Activated CD4-positive, alpha-beta memory T cell treated with anti-CD3 and anti-CD28 coated beads, Interleukin-2, amount 10 ng/mL, durations not matched to agents 7 days and 5 days (primary cell): ENCODE measurements at regions not wholly inside any gene's neighbourhood (a gene's known extent, or its start where the extent isn't known, plus 50 kb on each side); places are given as distances from the start of the nearest gene placed in this dataset.
"Not testable (repeated sequence)": the region's sequence is repeated elsewhere in the genome, so short reads cannot be mapped to it uniquely, and the experiment has no call there.

Experiments used
- CTCF ChIA-PET: fragments of 350-600 bp; sonication (Branson Sonifier 250); formaldehyde crosslinking; loops from one replicate; lab custom pipeline; 2021; ENCODE audit warnings: antibody characterized with exemption, inconsistent platforms; lab: Charles Lee
- POLR2A ChIA-PET: fragments of 350-600 bp; sonication (Branson Sonifier 250); formaldehyde crosslinking; loops from one replicate; lab custom pipeline; 2021; ENCODE audit warnings: antibody characterized with exemption; lab: Charles Lee
- DNase-seq: peaks from one replicate; pipeline ENCODE4 v3.0.0-alpha.2; 2020
- H3K27ac Mint-ChIP-seq: one replicate; pipeline ENCODE4 v1.8.0; 2021; ENCODE audit warnings: mild to moderate bottlenecking, mixed read lengths
- H3K27me3 Mint-ChIP-seq: one replicate; pipeline ENCODE4 v1.8.0; 2021; ENCODE audit warnings: mixed read lengths
- H3K36me3 Mint-ChIP-seq: one replicate; pipeline ENCODE4 v1.8.0; 2021; ENCODE audit warnings: low read depth, mixed read lengths
- H3K4me1 Mint-ChIP-seq: one replicate; pipeline ENCODE4 v1.8.0; 2021; ENCODE audit warnings: mixed read lengths
- H3K4me3 Mint-ChIP-seq: one replicate; pipeline ENCODE4 v1.8.0; 2021; ENCODE audit warnings: mild to moderate bottlenecking, mixed read lengths
- H3K9me3 Mint-ChIP-seq: one replicate; pipeline ENCODE4 v1.8.0; 2021; ENCODE audit warnings: mixed read lengths

GRCh38 chr3:158935846-158936245 is 134.0 kb downstream of the MFSD1 start:
- ChIA-PET POLR2A (no interaction called here), CTCF (no interaction called here)
- Mint-ChIP-seq H3K4me3 (no peak overlapping the region), H3K36me3 (no peaks in the 10 kb centered on the region), H3K4me1 (no peaks in the 10 kb centered on the region), H3K27ac (no peak overlapping the region), H3K27me3 (no peaks in the 10 kb centered on the region), H3K9me3 (peaks cover 2% of the 10 kb centered on the region)
- DNase-seq, result no peak

- Mint-ChIP-seq H3K27me3 (no peaks in the 10 kb centered on the region), H3K36me3 (no peaks in the 10 kb centered on the region), H3K4me3 (no peak overlapping the region), H3K4me1 (no peaks in the 10 kb centered on the region), H3K9me3 (peaks cover 2% of the 10 kb centered on the region), H3K27ac (no peak overlapping the region)
- CTCF ChIA-PET, result no interaction called here
- POLR2A ChIA-PET, result no interaction called here
- DNase-seq, result no peak
Observed at GRCh38 chr3:158936530-158937113, 134.8 kb downstream of the MFSD1 start.

- no peaks in the 10 kb centered on the region for H3K4me1 Mint-ChIP-seq
- ChIA-PET CTCF (no interaction called here), POLR2A (no interaction called here)
- H3K9me3 Mint-ChIP-seq, result no peaks in the 10 kb centered on the region
- H3K27me3 Mint-ChIP-seq, result no peaks in the 10 kb centered on the region
- H3K36me3 Mint-ChIP-seq, result no peaks in the 10 kb centered on the region
- H3K4me3 Mint-ChIP-seq, result no peak overlapping the region
- DNase-seq, result no peak
- H3K27ac Mint-ChIP-seq, result no peak overlapping the region
Observed at GRCh38 chr3:158950178-158950901, 148.5 kb downstream of the MFSD1 start.

- no peaks in the 10 kb centered on the region for H3K36me3 Mint-ChIP-seq
- no peak overlapping the region for H3K4me3 Mint-ChIP-seq
- POLR2A ChIA-PET, result no interaction called here
- H3K4me1 Mint-ChIP-seq, result no peaks in the 10 kb centered on the region
- no peak overlapping the region for H3K27ac Mint-ChIP-seq
- no peaks in the 10 kb centered on the region for H3K9me3 Mint-ChIP-seq
- DNase-seq, result no peak
- CTCF ChIA-PET, result no interaction called here
- no peaks in the 10 kb centered on the region for H3K27me3 Mint-ChIP-seq
Observed at GRCh38 chr3:158953131-158953530, 151.3 kb downstream of the MFSD1 start.

GRCh38 chr3:158954420-158954819 is 152.6 kb downstream of the MFSD1 start:
- no peaks in the 10 kb centered on the region for H3K4me1 Mint-ChIP-seq
- CTCF ChIA-PET, result no interaction called here
- no peaks in the 10 kb centered on the region for H3K27me3 Mint-ChIP-seq
- no peak for DNase-seq
- H3K9me3 Mint-ChIP-seq, result no peaks in the 10 kb centered on the region
- no peaks in the 10 kb centered on the region for H3K36me3 Mint-ChIP-seq
- H3K27ac Mint-ChIP-seq, result no peak overlapping the region
- H3K4me3 Mint-ChIP-seq, result no peak overlapping the region
- POLR2A ChIA-PET, result no interaction called here

GRCh38 chr3:158957777-158958176 is 155.9 kb downstream of the MFSD1 start:
- H3K4me3 Mint-ChIP-seq, DNase-seq: not testable (repeated sequence)

GRCh38 chr3:158958873-158959272 is 157.0 kb downstream of the MFSD1 start:
- no peak for DNase-seq
- ChIA-PET CTCF (no interaction called here), POLR2A (no interaction called here)
- Mint-ChIP-seq H3K9me3 (no peaks in the 10 kb centered on the region), H3K4me1 (no peaks in the 10 kb centered on the region), H3K4me3 (no peak overlapping the region), H3K36me3 (no peaks in the 10 kb centered on the region), H3K27me3 (no peaks in the 10 kb centered on the region), H3K27ac (no peak overlapping the region)

More at GRCh38 chr3:158957777-158958176, 155.9 kb downstream of the MFSD1 start:
- H3K9me3 Mint-ChIP-seq, H3K27me3 Mint-ChIP-seq, H3K27ac Mint-ChIP-seq, H3K36me3 Mint-ChIP-seq, POLR2A ChIA-PET, H3K4me1 Mint-ChIP-seq, CTCF ChIA-PET: not testable (repeated sequence)

- Mint-ChIP-seq H3K27me3 (no peaks in the 10 kb centered on the region), H3K27ac (no peak overlapping the region), H3K36me3 (no peaks in the 10 kb centered on the region), H3K9me3 (no peaks in the 10 kb centered on the region), H3K4me1 (no peaks in the 10 kb centered on the region), H3K4me3 (no peak overlapping the region)
- CTCF ChIA-PET, result no interaction called here
- no peak for DNase-seq
- POLR2A ChIA-PET, result no interaction called here
Observed at GRCh38 chr3:158961471-158961870, 159.6 kb downstream of the MFSD1 start.

GRCh38 chr3:158961911-158962310 is 160.1 kb downstream of the MFSD1 start:
- H3K27me3 Mint-ChIP-seq, result no peaks in the 10 kb centered on the region
- CTCF ChIA-PET, result no interaction called here
- H3K36me3 Mint-ChIP-seq, result no peaks in the 10 kb centered on the region
- H3K4me1 Mint-ChIP-seq, result no peaks in the 10 kb centered on the region
- POLR2A ChIA-PET, result no interaction called here
- DNase-seq, result no peak
- H3K9me3 Mint-ChIP-seq, result no peaks in the 10 kb centered on the region
- no peak overlapping the region for H3K27ac Mint-ChIP-seq
- no peak overlapping the region for H3K4me3 Mint-ChIP-seq

- ChIA-PET CTCF (no interaction called here), POLR2A (no interaction called here)
- Mint-ChIP-seq H3K4me1 (no peaks in the 10 kb centered on the region), H3K36me3 (no peaks in the 10 kb centered on the region), H3K27ac (no peak overlapping the region), H3K9me3 (no peaks in the 10 kb centered on the region), H3K4me3 (no peak overlapping the region), H3K27me3 (no peaks in the 10 kb centered on the region)
- DNase-seq, result no peak
Observed at GRCh38 chr3:158970006-158970405, 168.2 kb downstream of the MFSD1 start.

GRCh38 chr3:158974904-158975303 is 173.1 kb downstream of the MFSD1 start:
- CTCF ChIA-PET, result no interaction called here
- no peaks in the 10 kb centered on the region for H3K27me3 Mint-ChIP-seq
- POLR2A ChIA-PET, result no interaction called here
- no peaks in the 10 kb centered on the region for H3K36me3 Mint-ChIP-seq
- H3K27ac Mint-ChIP-seq, result no peak overlapping the region
- H3K4me1 Mint-ChIP-seq, result no peaks in the 10 kb centered on the region
- H3K9me3 Mint-ChIP-seq, result no peaks in the 10 kb centered on the region
- H3K4me3 Mint-ChIP-seq, result no peak overlapping the region
- DNase-seq, result no peak

- ChIA-PET CTCF (no interaction called here), POLR2A (no interaction called here)
- Mint-ChIP-seq H3K27ac (no peak overlapping the region), H3K27me3 (no peaks in the 10 kb centered on the region), H3K4me1 (no peaks in the 10 kb centered on the region), H3K36me3 (no peaks in the 10 kb centered on the region), H3K9me3 (no peaks in the 10 kb centered on the region), H3K4me3 (no peak overlapping the region)
- no peak for DNase-seq
Observed at GRCh38 chr3:158976966-158977365, 175.1 kb downstream of the MFSD1 start.

- Mint-ChIP-seq H3K36me3 (no peaks in the 10 kb centered on the region), H3K4me3 (no peak overlapping the region), H3K27ac (no peak overlapping the region), H3K4me1 (no peaks in the 10 kb centered on the region), H3K9me3 (no peaks in the 10 kb centered on the region), H3K27me3 (no peaks in the 10 kb centered on the region)
- POLR2A ChIA-PET, result interaction anchor here (0.7 kb wide), 1 partner anchor 10 kb away, joined by 3 read pairs; no protein-coding TSS in a partner anchor
- CTCF ChIA-PET, result no interaction called here
- DNase-seq, result no peak
Observed at GRCh38 chr3:158977497-158977896, 175.6 kb downstream of the MFSD1 start.
